Duodenal mucosa (tissue), 2 donors: ENCODE measurements at regions not wholly inside any gene's neighbourhood (a gene's known extent, or its start where the extent isn't known, plus 50 kb on each side); places are given as distances from the start of the nearest gene placed in this dataset.

Source experiments
- H3K27ac ChIP-seq: one replicate; pipeline ENCODE4 v1.7.0; 2013; ENCODE audit warnings: low read depth, low read length
- H3K27me3 ChIP-seq, 2 donors: one replicate each; pipeline ENCODE4 v1.7.0; 2013; ENCODE audit warnings: low read length in 2 of 2, control low read depth in 1 of 2; ENCODE audit not compliant: insufficient read depth in 2 of 2, control insufficient read depth in 1 of 2
- H3K36me3 ChIP-seq, 2 donors: one replicate each; pipeline ENCODE4 v1.7.0; 2013; ENCODE audit warnings: low read length in 2 of 2, control low read depth in 1 of 2; ENCODE audit not compliant: insufficient read depth in 2 of 2, control insufficient read depth in 1 of 2
- H3K4me1 ChIP-seq, 2 donors: one replicate each; pipeline ENCODE4 v1.7.0; 2013; ENCODE audit warnings: low read length in 2 of 2, control low read depth in 1 of 2; ENCODE audit not compliant: insufficient read depth in 2 of 2, control insufficient read depth in 1 of 2
- H3K4me3 ChIP-seq, 2 donors: one replicate each; pipeline ENCODE4 v1.7.0; 2013; ENCODE audit warnings: low read length in 2 of 2, low read depth in 1 of 2
- H3K9ac ChIP-seq, 2 donors: one replicate each; pipeline ENCODE4 v1.7.0; 2013; ENCODE audit warnings: low read length in 2 of 2, low read depth in 1 of 2
- H3K9me3 ChIP-seq, 2 donors: one replicate each; pipeline ENCODE4 v1.7.0; 2013; ENCODE audit warnings: low read length in 2 of 2, control low read depth in 1 of 2; ENCODE audit not compliant: control insufficient read depth in 1 of 2

DNA sequence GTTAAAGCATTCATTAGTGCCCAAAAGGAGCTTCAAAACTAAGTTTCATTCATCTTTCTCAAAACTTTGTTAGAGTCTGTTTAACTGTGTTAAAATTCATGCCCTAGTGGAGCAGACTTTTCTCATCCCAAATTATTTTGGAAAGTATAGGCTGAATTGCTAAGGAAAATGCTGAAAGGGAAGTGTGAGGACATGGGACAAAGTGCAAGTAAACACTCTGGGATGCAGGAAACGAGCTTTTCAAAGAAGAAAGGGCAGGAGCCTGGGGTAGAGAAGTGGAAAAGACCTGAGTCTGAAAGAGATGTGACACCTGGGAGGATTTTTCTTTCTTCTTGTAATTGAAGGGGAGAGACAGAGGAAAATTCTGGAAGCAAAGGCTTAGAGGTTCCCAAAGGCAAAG is 93.1 kb upstream of the ANKRD1 start:
- no peaks in the 10 kb centered on the region for H3K36me3 ChIP-seq
- H3K4me3 ChIP-seq = no peak overlapping the region
- H3K27me3 ChIP-seq = no peaks in the 10 kb centered on the region
- no peaks in the 10 kb centered on the region for H3K4me1 ChIP-seq
- no peak overlapping the region for H3K9ac ChIP-seq
- no peak overlapping the region for H3K27ac ChIP-seq
- no peaks in the 10 kb centered on the region for H3K9me3 ChIP-seq

DNA sequence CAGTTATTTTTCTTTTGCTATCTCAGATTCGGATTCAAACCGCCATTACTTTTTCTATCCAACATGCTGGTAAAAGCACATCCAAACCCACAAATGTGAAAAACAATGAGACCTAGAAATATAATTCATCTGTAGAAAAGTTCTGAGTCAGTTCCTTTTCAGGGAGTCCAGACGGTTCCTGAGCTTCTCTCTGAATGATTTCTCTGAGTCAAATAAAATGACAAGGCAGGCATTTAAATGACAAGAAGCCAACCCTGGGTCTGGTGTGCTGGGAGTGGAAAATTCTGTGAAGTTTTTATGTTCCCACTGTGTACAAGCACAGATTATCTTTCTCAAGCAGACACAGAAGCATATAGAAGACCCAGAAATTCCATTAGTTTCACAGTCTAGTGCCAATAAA is 96.3 kb upstream of the ANKRD1 start:
- H3K27ac ChIP-seq = no peak overlapping the region
- H3K36me3 ChIP-seq = no peaks in the 10 kb centered on the region
- no peaks in the 10 kb centered on the region for H3K9me3 ChIP-seq
- no peaks in the 10 kb centered on the region for H3K27me3 ChIP-seq
- no peak overlapping the region for H3K9ac ChIP-seq
- no peaks in the 10 kb centered on the region for H3K4me1 ChIP-seq
- H3K4me3 ChIP-seq = no peak overlapping the region

DNA sequence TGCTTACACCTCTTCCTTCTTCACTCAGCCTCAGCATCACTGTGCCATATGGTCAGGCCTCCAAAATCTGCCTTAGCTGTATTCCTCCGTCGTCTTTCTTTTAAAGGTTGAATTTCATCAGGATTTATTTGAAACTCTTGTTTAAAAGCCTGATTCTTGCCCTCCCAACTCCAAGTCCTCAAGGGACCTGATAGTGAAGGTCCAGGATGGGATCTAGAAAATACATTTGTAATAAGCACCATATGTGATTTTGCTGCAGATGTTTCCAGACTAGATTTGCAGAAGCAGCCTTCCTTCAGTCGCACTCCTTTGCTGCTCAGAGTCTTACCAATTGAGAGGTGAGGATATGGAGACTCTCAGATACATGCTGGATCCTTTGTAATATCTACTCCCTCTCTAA is 101.0 kb upstream of the ANKRD1 start:
- Histone ChIP-seq H3K27me3 (no peaks in the 10 kb centered on the region), H3K36me3 (no peaks in the 10 kb centered on the region), H3K4me3 (no peak overlapping the region), H3K27ac (no peak overlapping the region), H3K9me3 (no peaks in the 10 kb centered on the region), H3K4me1 (no peaks in the 10 kb centered on the region), H3K9ac (no peak overlapping the region)

DNA sequence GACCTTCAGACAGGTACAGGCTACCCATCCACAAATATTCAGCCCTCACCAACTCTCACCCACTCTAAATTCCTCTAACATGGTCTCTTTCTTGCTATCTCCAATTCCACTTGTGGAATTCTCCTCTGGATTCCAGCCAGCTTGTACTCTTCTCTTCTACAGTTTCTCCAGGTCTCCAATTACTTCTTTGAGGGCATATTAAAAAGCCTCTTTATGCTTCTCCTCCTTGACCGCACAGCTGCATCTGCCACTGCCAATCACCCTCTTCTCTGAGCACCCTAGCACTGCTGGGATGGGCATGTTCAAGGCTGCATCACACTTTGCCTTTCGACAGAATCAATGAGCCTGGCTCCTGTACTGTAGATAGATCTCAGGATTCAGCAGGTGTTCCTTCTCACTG is 101.5 kb upstream of the ANKRD1 start:
- Histone ChIP-seq H3K4me1 (no peaks in the 10 kb centered on the region), H3K9ac (no peak overlapping the region), H3K9me3 (no peaks in the 10 kb centered on the region), H3K4me3 (no peak overlapping the region), H3K36me3 (no peaks in the 10 kb centered on the region), H3K27me3 (no peaks in the 10 kb centered on the region), H3K27ac (no peak overlapping the region)

DNA sequence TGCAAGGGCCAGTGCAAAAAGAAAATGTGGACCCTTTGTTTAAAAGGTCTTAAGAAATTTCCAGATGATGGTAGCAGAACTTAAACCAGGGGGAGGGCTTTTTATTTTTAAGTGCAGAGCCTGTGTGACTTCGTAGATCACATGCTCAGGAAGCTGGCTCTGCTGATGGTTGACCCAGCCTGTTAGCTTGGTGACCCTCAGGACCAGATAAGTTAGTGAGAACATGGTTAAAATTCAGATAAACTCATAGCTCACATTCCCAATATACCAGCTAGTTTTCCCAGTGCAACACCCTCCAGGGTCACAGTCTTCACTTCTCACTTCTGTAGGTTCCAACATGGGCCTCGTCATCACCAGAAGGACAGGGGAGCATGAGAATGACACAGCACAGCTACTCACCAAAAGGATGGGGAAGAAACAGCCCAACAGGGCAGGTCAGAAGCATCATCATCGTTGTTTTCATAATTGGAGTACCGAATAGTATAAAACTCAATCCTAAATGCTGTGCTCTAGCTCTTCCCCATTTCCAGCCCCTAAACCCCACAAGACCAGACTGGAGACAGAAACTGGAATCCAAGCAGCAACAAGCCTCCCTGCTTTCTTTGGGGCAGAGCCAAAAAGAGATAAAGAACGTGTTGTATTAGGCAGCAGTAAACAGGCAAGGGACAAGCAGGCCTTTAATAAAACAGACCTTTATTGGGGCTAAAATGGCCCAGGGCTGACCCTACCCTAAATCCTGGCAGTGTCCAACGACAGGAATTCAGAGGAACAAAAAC is 102.2 kb upstream of the ANKRD1 start:
- no peak overlapping the region for H3K4me3 ChIP-seq
- H3K9me3 ChIP-seq = no peaks in the 10 kb centered on the region
- H3K9ac ChIP-seq = no peak overlapping the region
- no peaks in the 10 kb centered on the region for H3K36me3 ChIP-seq
- no peaks in the 10 kb centered on the region for H3K27me3 ChIP-seq
- H3K27ac ChIP-seq = no peak overlapping the region
- H3K4me1 ChIP-seq = no peaks in the 10 kb centered on the region

DNA sequence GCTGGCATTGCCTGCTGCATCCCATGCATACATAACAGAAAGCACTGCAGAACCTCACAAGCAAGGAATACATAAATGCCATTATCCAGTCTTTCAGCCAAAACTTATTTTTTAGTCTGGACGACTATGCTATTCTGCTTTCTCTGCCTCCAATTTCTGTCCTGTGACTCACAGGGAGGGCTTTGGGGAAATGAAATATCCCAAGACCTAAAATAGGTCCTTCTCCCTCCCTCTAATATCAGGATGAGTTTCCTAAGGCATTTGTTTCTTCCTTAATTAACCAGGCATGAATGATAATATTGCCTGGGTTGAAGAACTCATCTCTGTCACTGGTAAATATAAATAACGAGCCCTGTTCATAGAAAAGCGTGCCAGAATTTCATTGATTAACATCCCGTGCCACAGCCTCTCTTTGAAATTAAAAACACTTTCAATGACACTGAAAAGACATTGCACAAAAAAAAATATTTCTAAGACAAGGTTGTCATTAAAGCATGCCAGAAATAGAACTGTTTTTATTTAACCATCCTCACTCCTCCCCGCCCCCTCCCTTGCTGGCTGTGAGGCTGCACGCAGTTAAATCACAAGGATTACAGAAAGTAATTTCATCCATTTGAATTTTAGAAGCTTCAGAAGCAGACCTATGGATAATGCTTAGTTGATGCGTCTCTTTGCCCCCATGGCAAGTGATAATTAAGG is 103.0 kb upstream of the ANKRD1 start:
- H3K27me3 ChIP-seq = no peaks in the 10 kb centered on the region
- H3K4me1 ChIP-seq = no peaks in the 10 kb centered on the region
- no peak overlapping the region for H3K27ac ChIP-seq
- no peak overlapping the region for H3K4me3 ChIP-seq
- H3K9ac ChIP-seq = no peak overlapping the region
- H3K36me3 ChIP-seq = no peaks in the 10 kb centered on the region
- H3K9me3 ChIP-seq = no peaks in the 10 kb centered on the region

DNA sequence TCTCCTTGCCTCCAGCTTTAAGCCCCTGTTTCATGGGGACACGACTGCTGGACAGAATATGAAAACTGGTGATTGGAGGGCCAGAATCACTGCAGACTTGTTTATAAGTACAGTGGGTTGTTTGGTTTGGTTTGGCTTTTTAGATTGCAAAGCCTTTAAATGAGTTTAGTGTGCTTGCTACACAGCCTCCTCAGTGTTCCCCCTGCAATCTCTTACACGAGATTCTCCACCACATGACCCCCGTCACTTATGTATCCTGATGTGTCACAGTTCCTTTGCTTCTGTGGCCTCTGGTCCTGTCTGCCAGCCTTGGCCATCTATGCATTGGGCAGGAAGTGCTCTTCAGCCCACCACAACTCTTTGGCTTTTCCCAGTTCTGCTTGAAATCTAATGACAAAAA is 103.7 kb upstream of the ANKRD1 start:
- no peaks in the 10 kb centered on the region for H3K9me3 ChIP-seq
- no peak overlapping the region for H3K4me3 ChIP-seq
- no peaks in the 10 kb centered on the region for H3K27me3 ChIP-seq
- no peaks in the 10 kb centered on the region for H3K36me3 ChIP-seq
- no peak overlapping the region for H3K27ac ChIP-seq
- H3K4me1 ChIP-seq = no peaks in the 10 kb centered on the region
- H3K9ac ChIP-seq = no peak overlapping the region

DNA sequence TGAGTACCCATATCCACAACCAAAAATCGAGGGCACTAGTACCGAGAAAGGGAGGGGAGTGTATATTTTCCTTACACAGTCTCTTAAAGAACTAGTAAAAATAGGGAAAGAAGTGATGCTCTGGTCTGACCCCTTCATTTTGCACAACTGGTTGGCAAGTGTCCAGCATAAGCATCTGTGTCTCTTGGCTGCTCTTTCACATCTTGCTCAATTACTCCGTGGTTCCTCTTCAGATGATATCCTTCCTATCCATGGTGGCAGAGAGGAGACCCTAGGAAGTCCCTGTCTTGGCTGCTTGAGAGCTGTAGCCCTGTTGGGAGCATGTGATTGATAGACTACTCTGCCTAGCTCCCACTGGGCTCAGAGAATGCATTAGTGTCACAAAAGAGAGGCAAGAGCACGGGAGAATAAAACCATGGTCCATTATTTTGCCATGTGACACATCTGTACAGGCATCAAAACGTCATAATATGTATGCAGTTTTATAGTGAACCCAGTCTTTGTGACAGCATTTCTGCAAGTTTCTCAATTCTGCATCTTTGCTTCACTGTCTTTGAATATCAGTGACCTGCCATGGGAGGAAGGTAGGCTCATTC is 111.8 kb upstream of the ANKRD1 start:
- no peak overlapping the region for H3K4me3 ChIP-seq

DNA sequence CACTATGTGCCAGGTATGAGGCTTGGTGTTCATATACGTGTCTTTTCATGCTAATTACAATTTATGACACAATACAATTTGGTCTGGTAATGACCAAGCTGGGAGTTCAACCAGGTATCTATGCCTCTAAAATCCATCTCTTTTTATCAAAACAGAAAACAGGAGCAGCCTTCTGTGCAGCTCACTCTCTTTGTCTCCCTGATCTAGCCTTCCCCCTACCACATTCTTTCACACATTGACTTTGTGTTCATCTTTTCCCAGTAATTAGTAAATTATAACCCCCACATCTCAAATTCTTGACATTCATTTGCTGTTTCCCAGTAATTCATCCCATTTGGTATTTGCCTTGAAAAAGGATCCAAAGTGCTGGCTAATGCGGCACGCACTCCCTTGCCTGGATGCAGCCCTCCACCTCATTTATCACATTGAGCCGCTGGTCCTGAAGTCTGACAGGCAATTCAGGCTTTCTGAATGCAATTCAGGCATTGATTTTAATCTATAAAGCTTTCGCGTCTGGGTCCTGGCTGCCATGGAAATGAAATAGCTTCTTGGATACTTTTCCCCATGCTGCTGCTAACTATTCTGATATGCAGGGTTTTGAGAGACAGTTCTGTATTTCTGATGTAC is 112.5 kb upstream of the ANKRD1 start:
- Histone ChIP-seq H3K4me1 (peaks cover 0 to 6% of the 10 kb centered on the region in 2 donors), H3K27ac (no peak overlapping the region), H3K4me3 (no peak overlapping the region), H3K27me3 (peaks cover 5 to 7% of the 10 kb centered on the region in 2 donors), H3K9me3 (no peaks in the 10 kb centered on the region), H3K36me3 (no peaks in the 10 kb centered on the region), H3K9ac (no peak overlapping the region)

More for the DNA sequence above, 111.8 kb upstream of the ANKRD1 start:
- H3K27ac ChIP-seq = no peak overlapping the region
- no peaks in the 10 kb centered on the region for H3K36me3 ChIP-seq
- peaks cover 5 to 7% of the 10 kb centered on the region in 2 donors for H3K27me3 ChIP-seq
- H3K9ac ChIP-seq = no peak overlapping the region
- H3K4me1 ChIP-seq = peaks cover 0 to 6% of the 10 kb centered on the region in 2 donors
- no peaks in the 10 kb centered on the region for H3K9me3 ChIP-seq

DNA sequence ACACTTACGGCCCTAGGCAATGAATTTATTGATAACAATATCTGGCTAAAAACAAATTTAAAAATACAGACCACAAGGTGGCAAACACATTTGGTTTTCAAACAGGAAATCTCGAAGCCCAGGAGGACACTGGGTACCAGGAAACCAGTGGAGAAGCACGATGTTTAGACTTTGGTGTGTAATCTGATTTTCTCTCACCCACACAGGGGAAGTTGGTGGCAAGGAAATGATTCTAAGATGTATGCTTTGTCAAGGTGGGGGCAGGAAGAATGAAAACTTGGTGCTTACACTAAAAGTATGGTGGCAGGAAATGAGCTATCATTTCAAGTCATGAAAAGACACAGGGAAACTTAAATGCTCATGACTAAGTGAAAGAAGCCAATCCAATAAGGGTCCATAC is 113.2 kb upstream of the ANKRD1 start:
- Histone ChIP-seq H3K4me1 (peaks cover 0 to 6% of the 10 kb centered on the region in 2 donors), H3K27ac (no peak overlapping the region), H3K9me3 (no peaks in the 10 kb centered on the region), H3K36me3 (no peaks in the 10 kb centered on the region), H3K4me3 (no peak overlapping the region), H3K27me3 (peaks cover 5 to 7% of the 10 kb centered on the region in 2 donors), H3K9ac (no peak overlapping the region)
